Right hindlimb (tissue), 1 donor: ENCODE measurements at regions not wholly inside any gene's neighbourhood (a gene's known extent, or its start where the extent isn't known, plus 50 kb on each side); places are given as distances from the start of the nearest gene placed in this dataset.
"Not testable (repeated sequence)": the region's sequence is repeated elsewhere in the genome, so short reads cannot be mapped to it uniquely, and the experiment has no call there.

Experiments
- DNase-seq: peaks from one replicate; pipeline ENCODE4 v3.0.0-alpha.2; 2018

- DNase-seq: no peak
These were observed 284.7 kb downstream of the ALDH8A1 start for GRCh38 chr6:134665029-134665723.

GRCh38 chr6:134663800-134664535, 285.9 kb downstream of the ALDH8A1 start:
- no peak for DNase-seq

GRCh38 chr6:134663356-134663755, 286.5 kb downstream of the ALDH8A1 start:
- no peak for DNase-seq

GRCh38 chr6:134662077-134662700, 287.7 kb downstream of the ALDH8A1 start:
- DNase-seq: no peak

- DNase-seq: not testable (repeated sequence)
These were observed 290.0 kb downstream of the ALDH8A1 start for GRCh38 chr6:134659885-134660284.

- no peak for DNase-seq
These were observed 291.3 kb downstream of the ALDH8A1 start for GRCh38 chr6:134658596-134658995.

- DNase-seq: no peak
These were observed 292.0 kb downstream of the ALDH8A1 start for GRCh38 chr6:134657751-134658527.

GRCh38 chr6:134657343-134657742, 292.6 kb downstream of the ALDH8A1 start:
- no peak for DNase-seq

- DNase-seq: no peak
These were observed 295.1 kb downstream of the ALDH8A1 start for GRCh38 chr6:134654751-134655150.

- DNase-seq: no peak
These were observed 298.4 kb downstream of the ALDH8A1 start for GRCh38 chr6:134651519-134651918.

- DNase-seq: no peak
These were observed 302.0 kb downstream of the ALDH8A1 start for GRCh38 chr6:134647861-134648260.

- DNase-seq: no peak
These were observed 307.1 kb downstream of the ALDH8A1 start for GRCh38 chr6:134642819-134643218.

GRCh38 chr6:134642279-134642678, 307.6 kb downstream of the ALDH8A1 start:
- no peak for DNase-seq

GRCh38 chr6:134640975-134641429, 308.9 kb downstream of the ALDH8A1 start:
- DNase-seq: peak; percentile 82

- DNase-seq: no peak
These were observed 309.7 kb downstream of the ALDH8A1 start for GRCh38 chr6:134640229-134640628.

GRCh38 chr6:134637847-134638437, 312.0 kb downstream of the ALDH8A1 start:
- no peak for DNase-seq

- DNase-seq: no peak
These were observed 312.6 kb downstream of the ALDH8A1 start for GRCh38 chr6:134637282-134637681.

GRCh38 chr6:134636186-134636799, 313.6 kb downstream of the ALDH8A1 start:
- peak; percentile 41 for DNase-seq

- DNase-seq: no peak
These were observed 314.9 kb downstream of the ALDH8A1 start for GRCh38 chr6:134634966-134635365.

- DNase-seq: no peak
These were observed 315.4 kb downstream of the ALDH8A1 start for GRCh38 chr6:134634466-134634865.

GRCh38 chr6:134632982-134633940, 315.3 kb upstream of the SGK1 start:
- peak; percentile 35 for DNase-seq
